GM10248 (cell line): ENCODE measurements at regions not wholly inside any gene's neighbourhood (a gene's known extent, or its start where the extent isn't known, plus 50 kb on each side); places are given as distances from the start of the nearest gene placed in this dataset.

ENCODE experiments used
- CTCF ChIA-PET: fragments of 300-600 bp; sonication (Branson Sonifier 250); formaldehyde crosslinking; extraction: SDS; loops from one replicate; lab custom pipeline; 2021; ENCODE audit warnings: antibody characterized with exemption; lab: Yijun Ruan, JAX
- POLR2A ChIA-PET: fragments of 350-650 bp; sonication (Branson Sonifier 250); formaldehyde crosslinking; extraction: SDS; loops from one replicate; lab custom pipeline; 2020; ENCODE audit warnings: antibody characterized with exemption; lab: Yijun Ruan, JAX
- DNase-seq: peaks from one replicate; pipeline ENCODE4 v3.0.0; 2012; ENCODE audit errors: extremely low spot score
- TF ChIP-seq, protein P1 (sequence below): IDR thresholded peaks from 2 replicates; pipeline ENCODE4 v1.5.1; 2012; ENCODE audit warnings: mild to moderate bottlenecking, low read depth; ENCODE audit errors: extremely low read depth, missing control alignments, control extremely low read depth

DNA sequence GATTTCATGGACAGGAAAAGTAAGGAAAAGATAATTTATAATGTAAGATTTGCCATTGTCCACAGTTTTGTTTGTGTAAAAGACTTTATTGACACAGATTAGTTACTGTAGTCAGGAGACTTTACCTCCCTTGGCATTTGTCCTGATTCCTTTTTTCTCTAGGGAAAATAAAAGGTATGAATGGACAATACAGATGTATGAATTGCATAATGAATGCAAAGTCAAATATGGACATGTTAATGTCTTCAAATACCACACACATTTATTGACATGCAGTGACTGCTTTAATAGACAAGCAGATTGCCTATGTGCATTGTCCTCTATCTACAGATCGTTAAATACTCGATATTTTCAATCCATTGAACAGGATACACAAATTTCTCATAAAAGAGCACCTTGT is 999.7 kb upstream of the SEL1L start:
- ChIA-PET POLR2A (no interaction called here), CTCF (no interaction called here)
- no peak for DNase-seq
- TF ChIP-seq, protein P1, sequence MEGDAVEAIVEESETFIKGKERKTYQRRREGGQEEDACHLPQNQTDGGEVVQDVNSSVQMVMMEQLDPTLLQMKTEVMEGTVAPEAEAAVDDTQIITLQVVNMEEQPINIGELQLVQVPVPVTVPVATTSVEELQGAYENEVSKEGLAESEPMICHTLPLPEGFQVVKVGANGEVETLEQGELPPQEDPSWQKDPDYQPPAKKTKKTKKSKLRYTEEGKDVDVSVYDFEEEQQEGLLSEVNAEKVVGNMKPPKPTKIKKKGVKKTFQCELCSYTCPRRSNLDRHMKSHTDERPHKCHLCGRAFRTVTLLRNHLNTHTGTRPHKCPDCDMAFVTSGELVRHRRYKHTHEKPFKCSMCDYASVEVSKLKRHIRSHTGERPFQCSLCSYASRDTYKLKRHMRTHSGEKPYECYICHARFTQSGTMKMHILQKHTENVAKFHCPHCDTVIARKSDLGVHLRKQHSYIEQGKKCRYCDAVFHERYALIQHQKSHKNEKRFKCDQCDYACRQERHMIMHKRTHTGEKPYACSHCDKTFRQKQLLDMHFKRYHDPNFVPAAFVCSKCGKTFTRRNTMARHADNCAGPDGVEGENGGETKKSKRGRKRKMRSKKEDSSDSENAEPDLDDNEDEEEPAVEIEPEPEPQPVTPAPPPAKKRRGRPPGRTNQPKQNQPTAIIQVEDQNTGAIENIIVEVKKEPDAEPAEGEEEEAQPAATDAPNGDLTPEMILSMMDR: no peak

DNA sequence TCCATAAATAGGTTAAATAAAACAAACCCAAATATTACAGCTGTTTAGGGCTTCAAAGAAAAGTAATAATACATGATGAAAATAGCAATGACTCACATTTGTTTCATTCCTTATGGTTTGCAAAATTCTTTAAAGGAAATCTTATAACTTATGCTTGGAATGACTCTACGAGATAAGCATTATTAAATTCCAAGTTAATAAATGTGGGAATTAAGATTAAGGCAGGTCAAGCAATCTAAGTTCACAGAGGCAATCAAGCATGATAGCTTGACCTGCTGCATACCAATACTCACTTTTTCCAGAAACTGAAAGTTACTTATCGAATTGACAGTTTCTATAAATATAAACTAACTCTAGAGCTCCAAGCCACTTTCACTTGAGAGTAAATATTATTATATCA is 1002.9 kb upstream of the SEL1L start:
- TF ChIP-seq, protein P1: no peak
- ChIA-PET CTCF (interaction anchor here (1.0 to 2.2 kb wide), 3 partner anchors 10 to 17 kb away, joined by 4 to 6 read pairs (median 4); no protein-coding TSS in a partner anchor), POLR2A (no interaction called here)

DNA sequence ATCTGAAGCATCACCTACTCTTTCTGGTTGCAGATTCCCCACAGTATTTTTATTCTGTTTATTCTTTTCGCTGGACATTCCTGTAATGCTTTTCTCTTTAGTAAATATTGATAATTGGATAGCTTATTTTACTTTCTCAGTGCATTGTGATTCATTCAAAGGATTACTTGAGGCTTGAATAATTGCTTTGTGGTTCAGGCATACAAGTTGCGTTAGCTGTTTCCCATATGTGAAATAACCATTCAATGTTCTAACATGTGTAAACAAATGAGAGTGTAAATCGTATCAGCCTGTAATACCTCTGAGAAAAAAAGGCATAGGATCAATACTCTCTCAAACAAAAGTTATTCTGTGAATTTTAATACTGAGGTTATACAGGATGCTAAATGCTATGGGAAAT is 1004.2 kb upstream of the SEL1L start:
- no peak for DNase-seq
- POLR2A ChIA-PET: no interaction called here
- CTCF ChIA-PET: interaction anchor here (2.2 kb wide), 1 partner anchor 16 kb away, joined by 6 read pairs; no protein-coding TSS in a partner anchor
- TF ChIP-seq, protein P1: no peak

More for the DNA sequence above, 1002.9 kb upstream of the SEL1L start:
- DNase-seq: no peak

DNA sequence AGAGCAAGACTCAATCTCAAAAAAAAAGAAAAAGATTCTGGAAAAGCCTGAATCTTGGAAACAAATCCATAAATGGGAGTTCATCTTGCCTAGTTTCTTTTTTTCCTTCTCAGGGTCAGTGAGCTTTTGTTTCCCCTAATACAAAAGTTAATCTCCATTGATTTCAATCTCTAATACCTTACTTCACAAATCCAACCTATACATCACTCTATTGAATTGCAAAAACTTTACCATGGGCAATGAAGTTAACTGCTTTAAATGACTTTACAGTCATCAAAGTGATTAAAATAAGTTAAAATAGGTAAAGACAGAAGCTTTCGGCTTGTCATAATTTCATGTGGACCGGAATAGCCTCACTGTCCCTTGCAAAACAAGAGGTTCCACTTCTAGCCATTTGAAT is 1012.7 kb upstream of the SEL1L start:
- TF ChIP-seq, protein P1: no peak
- no peak for DNase-seq
- ChIA-PET POLR2A (no interaction called here), CTCF (interaction anchor here (1.3 kb wide), 1 partner anchor 10 kb away, joined by 4 read pairs; no protein-coding TSS in a partner anchor)

DNA sequence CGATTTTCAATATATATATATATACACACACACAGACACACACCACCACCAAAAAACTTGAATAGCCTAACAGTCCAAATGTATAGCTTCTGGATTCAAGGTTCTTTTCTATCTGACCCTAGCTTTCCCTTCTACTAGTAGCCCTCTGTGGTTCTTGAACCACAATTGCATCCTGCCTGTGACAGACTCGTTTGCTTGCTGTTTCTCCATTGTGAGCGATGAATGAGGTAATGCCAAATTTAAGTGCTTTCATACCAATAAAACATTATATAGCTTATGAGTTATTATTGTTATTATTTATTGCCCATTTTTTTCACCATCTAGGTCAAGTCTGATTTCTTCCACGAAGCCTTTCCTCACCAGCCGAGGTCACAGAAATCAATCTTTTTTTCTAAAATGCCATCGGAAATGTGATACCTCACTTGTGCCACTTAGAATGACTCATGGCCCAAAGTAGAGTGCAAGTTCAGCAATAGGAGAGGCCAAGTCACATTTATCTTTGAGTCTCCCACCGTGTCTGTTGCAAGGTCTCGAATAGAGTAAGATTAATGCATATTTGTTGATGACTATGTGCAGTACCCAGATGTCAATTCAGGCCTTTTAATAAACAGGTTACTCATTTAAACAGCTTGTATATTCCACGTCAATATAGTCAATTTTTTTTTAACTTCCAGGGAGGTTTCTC is 1015.8 kb upstream of the SEL1L start:
- POLR2A ChIA-PET: no interaction called here
- CTCF ChIA-PET: no interaction called here
- DNase-seq: no peak

DNA sequence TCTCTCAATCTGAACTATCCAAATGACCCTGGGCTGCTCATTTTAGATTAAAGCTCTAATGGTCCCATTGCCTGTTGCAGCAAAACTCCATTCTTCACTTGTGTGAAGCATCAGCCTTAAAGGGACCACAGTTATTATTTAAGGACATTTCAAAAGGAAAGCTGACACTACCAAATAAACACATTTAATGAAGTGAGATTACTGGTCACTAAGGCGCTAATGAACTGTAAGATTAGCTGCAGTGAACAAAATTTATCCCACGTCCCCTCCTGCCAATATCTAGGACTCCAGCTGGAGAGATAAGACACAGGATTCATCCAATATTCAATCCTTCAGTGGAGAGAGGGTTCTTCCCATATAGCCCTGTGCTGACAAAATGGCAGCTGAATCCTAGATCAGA is 1029.2 kb upstream of the SEL1L start:
- DNase-seq: no peak
- CTCF ChIA-PET: no interaction called here
- POLR2A ChIA-PET: no interaction called here
- TF ChIP-seq, protein P1: no peak

More for the DNA sequence above, 1015.8 kb upstream of the SEL1L start:
- TF ChIP-seq, protein P1: no peak
